ENCODE measurements at regions not wholly inside any gene's neighbourhood (a gene's known extent, or its start where the extent isn't known, plus 50 kb on each side); places are given as distances from the start of the nearest gene placed in this dataset.
A peak's percentile ranks its signal among the peaks of the same experiment; 100 is the strongest.

GRCh38 chr13:74871369-74872070 lies 610.4 kb downstream of the TBC1D4 start:
- DNase-seq (ENCODE audit: low spot score): no peak

GRCh38 chr13:74870865-74871264 lies 611.1 kb downstream of the TBC1D4 start:
- DNase-seq (ENCODE audit: low spot score): no peak

- DNase-seq (ENCODE audit: low spot score): no peak
Observed at GRCh38 chr13:74869846-74870245, 612.1 kb downstream of the TBC1D4 start.

- DNase-seq (ENCODE audit: low spot score): no peak
Observed at GRCh38 chr13:74868049-74868448, 613.9 kb downstream of the TBC1D4 start.

GRCh38 chr13:74867460-74867859 lies 614.5 kb downstream of the TBC1D4 start:
- DNase-seq (ENCODE audit: low spot score): no peak

GRCh38 chr13:74866101-74866500 lies 615.9 kb downstream of the TBC1D4 start:
- no peak for DNase-seq (ENCODE audit: low spot score)

- DNase-seq (ENCODE audit: low spot score): no peak
Observed at GRCh38 chr13:74865656-74866055, 616.3 kb downstream of the TBC1D4 start.

GRCh38 chr13:74860789-74861188 lies 621.2 kb downstream of the TBC1D4 start:
- no peak for DNase-seq (ENCODE audit: low spot score)

GRCh38 chr13:74850893-74851292 lies 631.1 kb downstream of the TBC1D4 start:
- no peak for DNase-seq (ENCODE audit: low spot score)

- DNase-seq (ENCODE audit: low spot score): no peak
Observed at GRCh38 chr13:74847966-74848365, 634.0 kb downstream of the TBC1D4 start.

- no peak for DNase-seq (ENCODE audit: low spot score)
Observed at GRCh38 chr13:74845806-74846205, 636.2 kb downstream of the TBC1D4 start.

GRCh38 chr13:74841651-74842050 lies 640.3 kb downstream of the TBC1D4 start:
- no peak for DNase-seq (ENCODE audit: low spot score)

GRCh38 chr13:74841123-74841522 lies 640.8 kb downstream of the TBC1D4 start:
- no peak for DNase-seq (ENCODE audit: low spot score)

- no peak for DNase-seq (ENCODE audit: low spot score)
Observed at GRCh38 chr13:74839656-74840055, 642.3 kb downstream of the TBC1D4 start.

- DNase-seq (ENCODE audit: low spot score): no peak
Observed at GRCh38 chr13:74838096-74838495, 643.9 kb downstream of the TBC1D4 start.

GRCh38 chr13:74836628-74837027 lies 645.3 kb downstream of the TBC1D4 start:
- no peak for DNase-seq (ENCODE audit: low spot score)

- DNase-seq (ENCODE audit: low spot score): no peak
Observed at GRCh38 chr13:74835579-74835978, 646.4 kb downstream of the TBC1D4 start.

GRCh38 chr13:74825938-74826246 lies 656.1 kb downstream of the TBC1D4 start:
- no peak for DNase-seq (ENCODE audit: low spot score)

GRCh38 chr13:74825152-74825937 lies 656.6 kb downstream of the TBC1D4 start:
- DNase-seq (ENCODE audit: low spot score): peak; percentile 39

- DNase-seq (ENCODE audit: low spot score): no peak
Observed at GRCh38 chr13:74820809-74821208, 661.2 kb downstream of the TBC1D4 start.

- no peak for DNase-seq (ENCODE audit: low spot score)
Observed at GRCh38 chr13:74819549-74819948, 662.4 kb downstream of the TBC1D4 start.

GRCh38 chr13:74816737-74817136 lies 665.2 kb downstream of the TBC1D4 start:
- DNase-seq (ENCODE audit: low spot score): no peak

- no peak for DNase-seq (ENCODE audit: low spot score)
Observed at GRCh38 chr13:74796157-74796556, 662.0 kb upstream of the KLF12 start.

- no peak for DNase-seq (ENCODE audit: low spot score)
Observed at GRCh38 chr13:74795526-74795925, 661.3 kb upstream of the KLF12 start.
